ENCODE measurements at regions not wholly inside any gene's neighbourhood (a gene's known extent, or its start where the extent isn't known, plus 50 kb on each side); places are given as distances from the start of the nearest gene placed in this dataset.

- Histone ChIP-seq H3K9me3 (no peaks in the 10 kb centered on the region), H3K36me3 (no peaks in the 10 kb centered on the region), H3K4me3 (no peak overlapping the region), H3K27me3 (replicated peaks in 1 of 7) (no peaks in the 10 kb centered on the region), H3K27ac (no peak overlapping the region), H3K4me1 (no peaks in the 10 kb centered on the region)
- intact Hi-C loops (cut with DNase I; ENCODE audit: low total_unique reads), result no loop called here
- DNase-seq, result no peak
- 78 to 89% (median 85%) methylated on average over 2 of the region's 2 CpGs for WGBS, 5 donors
- no peak for TF ChIP-seq CTCF (IDR thresholded peaks at IDR 0.05 in 8 of 11, conservative IDR thresholded peaks at IDR 0.05 in 3 of 11)
- TF ChIP-seq POLR2A (IDR thresholded peaks at IDR 0.05), result no peak
- no peak for TF ChIP-seq POLR2AphosphoS5 (IDR thresholded peaks at IDR 0.05)
Measured at GRCh38 chr13:79830426-79830825, 349.5 kb downstream of the NDFIP2 start.

- Histone ChIP-seq H3K27ac (no peak overlapping the region), H3K4me3 (no peak overlapping the region), H3K4me1 (no peaks in the 10 kb centered on the region), H3K36me3 (no peaks in the 10 kb centered on the region), H3K27me3 (replicated peaks in 1 of 7) (no peaks in the 10 kb centered on the region), H3K9me3 (no peaks in the 10 kb centered on the region)
- DNase-seq, result no peak
- intact Hi-C loops (cut with DNase I; ENCODE audit: low total_unique reads), result no loop called here
- 59 to 78% (median 76%) methylated on average over 2 of the region's 2 CpGs for WGBS, 5 donors
- TF ChIP-seq POLR2AphosphoS5 (IDR thresholded peaks at IDR 0.05) (no peak), POLR2A (IDR thresholded peaks at IDR 0.05) (no peak), CTCF (IDR thresholded peaks at IDR 0.05 in 8 of 11, conservative IDR thresholded peaks at IDR 0.05 in 3 of 11) (no peak)
Measured at GRCh38 chr13:79829880-79830279, 348.9 kb downstream of the NDFIP2 start.

- Histone ChIP-seq H3K27ac (no peak overlapping the region), H3K4me1 (no peaks in the 10 kb centered on the region), H3K36me3 (no peaks in the 10 kb centered on the region), H3K4me3 (no peak overlapping the region), H3K9me3 (no peaks in the 10 kb centered on the region), H3K27me3 (replicated peaks in 1 of 7) (no peaks in the 10 kb centered on the region)
- DNase-seq, result no peak
- intact Hi-C loops (cut with DNase I; ENCODE audit: low total_unique reads), result no loop called here
- TF ChIP-seq CTCF (IDR thresholded peaks at IDR 0.05 in 8 of 11, conservative IDR thresholded peaks at IDR 0.05 in 3 of 11) (no peak), POLR2AphosphoS5 (IDR thresholded peaks at IDR 0.05) (no peak)
Measured at GRCh38 chr13:79825959-79826358, 345.0 kb downstream of the NDFIP2 start.

- WGBS, 5 donors, result 92 to 100% (median 96%) methylated on average over 1 of the region's 1 CpG
- intact Hi-C loops (cut with DNase I; ENCODE audit: low total_unique reads), result no loop called here
Measured at GRCh38 chr13:79815041-79815440, 334.1 kb downstream of the NDFIP2 start.

More at GRCh38 chr13:79815041-79815440, 334.1 kb downstream of the NDFIP2 start:
- no peak overlapping the region for H3K27ac ChIP-seq
- no peaks in the 10 kb centered on the region for H3K9me3 ChIP-seq
- H3K4me1 ChIP-seq, result peaks cover 0 to 26% (median 16%) of the 10 kb centered on the region in 6 donors
- no peak for DNase-seq
- no peak for TF ChIP-seq CTCF (IDR thresholded peaks at IDR 0.05 in 8 of 11, conservative IDR thresholded peaks at IDR 0.05 in 3 of 11)
- no peak for TF ChIP-seq POLR2AphosphoS5 (IDR thresholded peaks at IDR 0.05)
- no peak for TF ChIP-seq POLR2A (IDR thresholded peaks at IDR 0.05)
- H3K27me3 ChIP-seq (replicated peaks in 1 of 7), result no peaks in the 10 kb centered on the region
- no peak overlapping the region for H3K4me3 ChIP-seq
- H3K36me3 ChIP-seq, result no peaks in the 10 kb centered on the region

Data from spleen (tissue), 11 donors.